Osteocyte (in vitro differentiated cells): ENCODE measurements at regions not wholly inside any gene's neighbourhood (a gene's known extent, or its start where the extent isn't known, plus 50 kb on each side); places are given as distances from the start of the nearest gene placed in this dataset.

Experiments used
- DNase-seq: peaks from one replicate; pipeline ENCODE4 v3.0.0; 2021; ENCODE audit warnings: mixed read lengths; ENCODE audit not compliant: unreplicated experiment; ENCODE audit errors: extremely low spot score
- H3K27ac Mint-ChIP-seq: one replicate; pipeline ENCODE4 v1.8.0; 2021; ENCODE audit warnings: mild to moderate bottlenecking, mixed read lengths; ENCODE audit not compliant: unreplicated experiment
- H3K27me3 Mint-ChIP-seq: one replicate; pipeline ENCODE4 v1.8.0; 2021; ENCODE audit warnings: mixed read lengths; ENCODE audit not compliant: unreplicated experiment
- H3K36me3 Mint-ChIP-seq: one replicate; pipeline ENCODE4 v1.8.0; 2021; ENCODE audit warnings: mixed read lengths; ENCODE audit not compliant: unreplicated experiment
- H3K4me1 Mint-ChIP-seq: one replicate; pipeline ENCODE4 v1.8.0; 2021; ENCODE audit warnings: mixed read lengths; ENCODE audit not compliant: unreplicated experiment
- H3K4me3 Mint-ChIP-seq: one replicate; pipeline ENCODE4 v1.8.0; 2021; ENCODE audit warnings: mild to moderate bottlenecking, moderate library complexity, mixed read lengths; ENCODE audit not compliant: unreplicated experiment
- H3K9me3 Mint-ChIP-seq: one replicate; pipeline ENCODE4 v1.8.0; 2021; ENCODE audit warnings: mixed read lengths; ENCODE audit not compliant: unreplicated experiment
- TF ChIP-seq, protein P1 (sequence below): fragments of 200-600 bp; sonication (generic); IDR thresholded peaks from 2 replicates; pipeline ENCODE4 v1.5.0; 2021; ENCODE audit warnings: antibody characterized with exemption, mild to moderate bottlenecking, moderate library complexity

- TF ChIP-seq, protein P1, sequence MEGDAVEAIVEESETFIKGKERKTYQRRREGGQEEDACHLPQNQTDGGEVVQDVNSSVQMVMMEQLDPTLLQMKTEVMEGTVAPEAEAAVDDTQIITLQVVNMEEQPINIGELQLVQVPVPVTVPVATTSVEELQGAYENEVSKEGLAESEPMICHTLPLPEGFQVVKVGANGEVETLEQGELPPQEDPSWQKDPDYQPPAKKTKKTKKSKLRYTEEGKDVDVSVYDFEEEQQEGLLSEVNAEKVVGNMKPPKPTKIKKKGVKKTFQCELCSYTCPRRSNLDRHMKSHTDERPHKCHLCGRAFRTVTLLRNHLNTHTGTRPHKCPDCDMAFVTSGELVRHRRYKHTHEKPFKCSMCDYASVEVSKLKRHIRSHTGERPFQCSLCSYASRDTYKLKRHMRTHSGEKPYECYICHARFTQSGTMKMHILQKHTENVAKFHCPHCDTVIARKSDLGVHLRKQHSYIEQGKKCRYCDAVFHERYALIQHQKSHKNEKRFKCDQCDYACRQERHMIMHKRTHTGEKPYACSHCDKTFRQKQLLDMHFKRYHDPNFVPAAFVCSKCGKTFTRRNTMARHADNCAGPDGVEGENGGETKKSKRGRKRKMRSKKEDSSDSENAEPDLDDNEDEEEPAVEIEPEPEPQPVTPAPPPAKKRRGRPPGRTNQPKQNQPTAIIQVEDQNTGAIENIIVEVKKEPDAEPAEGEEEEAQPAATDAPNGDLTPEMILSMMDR = peak; percentile 10
- H3K4me1 Mint-ChIP-seq = peaks cover 32% of the 10 kb centered on the region
- no peak overlapping the region for H3K4me3 Mint-ChIP-seq
- H3K36me3 Mint-ChIP-seq = peaks cover 4% of the 10 kb centered on the region
- no peak for DNase-seq
- H3K27ac Mint-ChIP-seq = no peak overlapping the region
- H3K9me3 Mint-ChIP-seq = peaks cover 3% of the 10 kb centered on the region
- H3K27me3 Mint-ChIP-seq = no peaks in the 10 kb centered on the region
Observed at GRCh38 chr6:134626589-134626988, 308.7 kb upstream of the SGK1 start.

DNA sequence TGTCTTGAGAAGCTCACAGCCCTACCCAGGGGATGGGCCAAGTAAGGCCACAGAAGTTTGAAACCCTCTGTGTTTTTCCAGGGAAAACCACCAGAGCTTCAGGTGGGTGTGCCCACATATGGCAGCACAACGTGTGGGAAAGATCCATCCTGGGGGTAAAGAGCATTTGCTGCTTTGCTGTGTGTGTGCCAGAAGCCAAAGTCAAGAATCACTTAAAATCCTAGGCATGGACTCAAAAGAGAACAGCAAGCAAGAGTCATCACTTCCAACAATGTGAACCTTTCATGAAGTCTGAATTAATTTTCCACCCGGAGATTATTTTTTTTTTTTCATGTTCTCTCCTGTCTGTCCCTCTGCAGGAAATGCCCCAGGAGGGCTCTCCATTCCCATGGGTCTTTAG is 308.2 kb upstream of the SGK1 start:
- no peaks in the 10 kb centered on the region for H3K27me3 Mint-ChIP-seq
- DNase-seq = no peak
- H3K27ac Mint-ChIP-seq = peak overlapping the region; percentile 71
- H3K9me3 Mint-ChIP-seq = peaks cover 3% of the 10 kb centered on the region
- no peak overlapping the region for H3K4me3 Mint-ChIP-seq
- peaks cover 4% of the 10 kb centered on the region for H3K36me3 Mint-ChIP-seq
- TF ChIP-seq, protein P1 = no peak
- H3K4me1 Mint-ChIP-seq = peaks cover 32% of the 10 kb centered on the region

GRCh38 chr6:134624781-134625180 is 306.9 kb upstream of the SGK1 start:
- Mint-ChIP-seq H3K27me3 (no peaks in the 10 kb centered on the region), H3K27ac (no peak overlapping the region), H3K4me3 (no peak overlapping the region), H3K36me3 (peaks cover 4% of the 10 kb centered on the region), H3K9me3 (peaks cover 3% of the 10 kb centered on the region), H3K4me1 (peaks cover 35% of the 10 kb centered on the region)
- TF ChIP-seq, protein P1 = no peak
- no peak for DNase-seq

DNA sequence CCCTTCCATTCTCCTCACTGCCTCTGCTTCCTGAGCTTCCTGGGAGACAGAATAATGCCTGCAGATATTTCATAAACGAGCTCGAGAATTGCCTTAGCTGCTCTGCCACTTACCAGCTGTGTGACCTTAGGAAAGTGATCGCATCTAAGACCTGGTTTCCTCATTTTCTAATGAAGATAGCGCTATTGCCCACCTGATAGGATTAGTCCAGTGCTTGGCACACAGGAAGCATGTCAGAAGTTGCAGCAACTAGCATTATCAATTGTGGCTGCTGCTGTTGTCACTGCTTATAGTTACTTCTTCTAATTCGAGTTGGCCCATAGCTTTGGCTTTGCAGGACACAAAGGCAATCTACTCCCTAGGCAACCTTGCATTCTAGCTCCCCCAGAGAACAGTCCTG is 305.5 kb upstream of the SGK1 start:
- no peaks in the 10 kb centered on the region for H3K27me3 Mint-ChIP-seq
- peaks cover 45% of the 10 kb centered on the region for H3K4me1 Mint-ChIP-seq
- no peak overlapping the region for H3K27ac Mint-ChIP-seq
- no peaks in the 10 kb centered on the region for H3K36me3 Mint-ChIP-seq
- no peak overlapping the region for H3K4me3 Mint-ChIP-seq
- H3K9me3 Mint-ChIP-seq = no peaks in the 10 kb centered on the region
- TF ChIP-seq, protein P1 = no peak
- no peak for DNase-seq

- no peaks in the 10 kb centered on the region for H3K9me3 Mint-ChIP-seq
- TF ChIP-seq, protein P1 = no peak
- H3K4me1 Mint-ChIP-seq = peaks cover 47% of the 10 kb centered on the region
- no peaks in the 10 kb centered on the region for H3K27me3 Mint-ChIP-seq
- no peak overlapping the region for H3K4me3 Mint-ChIP-seq
- DNase-seq = no peak
- no peak overlapping the region for H3K27ac Mint-ChIP-seq
- H3K36me3 Mint-ChIP-seq = no peaks in the 10 kb centered on the region
Observed at GRCh38 chr6:134622382-134623173, 304.7 kb upstream of the SGK1 start.
